ENCODE measurements at regions not wholly inside any gene's neighbourhood (a gene's known extent, or its start where the extent isn't known, plus 50 kb on each side); places are given as distances from the start of the nearest gene placed in this dataset.

DNA sequence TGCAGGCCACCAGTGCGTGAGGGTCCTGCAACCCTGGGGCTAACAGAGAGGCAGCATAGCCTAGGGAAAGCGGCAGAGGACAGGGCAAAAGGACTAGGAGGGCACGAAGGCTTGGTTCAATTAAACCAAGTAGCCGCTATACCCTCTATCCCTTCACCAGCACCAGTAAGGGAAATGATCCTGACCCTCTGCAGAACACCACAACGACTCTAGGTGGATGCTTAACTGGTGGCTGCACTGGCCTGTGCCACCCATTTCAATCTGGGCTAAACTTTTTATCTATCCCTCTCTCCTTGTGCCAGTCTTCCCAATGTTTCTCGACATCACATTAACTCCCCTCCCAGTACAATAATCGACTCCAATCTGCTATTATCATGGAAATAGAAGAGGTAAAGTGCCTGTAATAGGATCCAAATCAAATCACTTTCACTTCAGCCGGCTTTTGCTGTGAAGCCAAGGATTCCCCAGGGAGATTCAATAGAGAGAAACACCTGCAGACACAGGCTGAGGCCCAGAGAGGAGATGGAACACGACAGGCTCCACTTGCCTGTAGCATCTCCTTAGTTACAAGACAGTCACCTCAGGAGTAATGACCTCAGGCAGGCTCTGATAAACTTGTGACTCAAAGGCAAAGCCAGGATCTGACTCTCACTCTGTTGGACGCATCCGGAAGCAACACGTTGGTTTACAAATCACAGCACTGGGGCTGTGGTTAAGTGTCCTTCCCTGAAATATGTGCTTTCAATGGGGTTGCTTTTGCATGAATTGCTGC is 791.6 kb upstream of the ARRDC4 start:
- Histone ChIP-seq H4K20me1 (replicated peaks; ENCODE audit: control insufficient read depth, extremely low read depth, insufficient read depth, low read length) (no peaks in the 10 kb centered on the region), H3K4me1 (ENCODE audit: control insufficient read depth, extremely low read depth, insufficient read depth, low read length) (no peaks in the 10 kb centered on the region), H3K9ac (replicated peaks; ENCODE audit: extremely low read depth, insufficient read depth, low read length) (no peak overlapping the region), H2AFZ (ENCODE audit: low read depth, low read length) (no peak overlapping the region), H3K4me3 (replicated peaks in 1 of 3; ENCODE audit: insufficient read depth in 1 of 3, low read depth in 1 of 3, low read length in 3 of 3) (no peak overlapping the region), H3K27me3 (ENCODE audit: control insufficient read depth in 2 of 2, insufficient read depth in 2 of 2, low read length in 2 of 2) (no peaks in the 10 kb centered on the region), H3K9me1 (replicated peaks; ENCODE audit: control insufficient read depth, extremely low read depth, insufficient read depth, low read length) (no peaks in the 10 kb centered on the region), H3K9me3 (replicated peaks; ENCODE audit: control insufficient read depth, insufficient read depth, low read length) (no peaks in the 10 kb centered on the region), H3K36me3 (ENCODE audit: control insufficient read depth in 2 of 2, extremely low read depth in 1 of 2, insufficient read depth in 2 of 2, low read length in 2 of 2) (no peaks in the 10 kb centered on the region), H3K79me2 (ENCODE audit: control insufficient read depth, insufficient read depth, low read length) (no peaks in the 10 kb centered on the region), H3K27ac (ENCODE audit: insufficient read depth, low read depth, low read length) (no peak overlapping the region), H3K4me2 (ENCODE audit: insufficient read depth, low read length) (no peak overlapping the region)
- ChIA-PET CTCF (no interaction called here), POLR2A (no interaction called here)
- dilution Hi-C loops (cut with MboI; ENCODE audit: extremely low pct_ligation_motif_present, low sequenced_read_pairs) (no loop called here), intact Hi-C loops (cut with micrococcal nuclease) (no loop called here)
- TF ChIP-seq FOS (IDR thresholded peaks at IDR 0.05; ENCODE audit: borderline replicate concordance, insufficient read depth, low read length) (no peak), EZH2 (IDR thresholded peaks at IDR 0.05; ENCODE audit: borderline replicate concordance, low read depth, low read length, severe bottlenecking) (no peak), POLR2AphosphoS5 (IDR thresholded peaks at IDR 0.05; ENCODE audit: insufficient read depth, low read depth, low read length) (no peak), GATA2 (IDR thresholded peaks at IDR 0.05; ENCODE audit: insufficient read depth, insufficient read length, low read depth, low read length) (no peak)
- no TSS peak for BruUV-seq (replicated peaks)
- DNase-seq (ENCODE audit: low read depth, low spot score) (no peak), FAIRE-seq (no peak)

DNA sequence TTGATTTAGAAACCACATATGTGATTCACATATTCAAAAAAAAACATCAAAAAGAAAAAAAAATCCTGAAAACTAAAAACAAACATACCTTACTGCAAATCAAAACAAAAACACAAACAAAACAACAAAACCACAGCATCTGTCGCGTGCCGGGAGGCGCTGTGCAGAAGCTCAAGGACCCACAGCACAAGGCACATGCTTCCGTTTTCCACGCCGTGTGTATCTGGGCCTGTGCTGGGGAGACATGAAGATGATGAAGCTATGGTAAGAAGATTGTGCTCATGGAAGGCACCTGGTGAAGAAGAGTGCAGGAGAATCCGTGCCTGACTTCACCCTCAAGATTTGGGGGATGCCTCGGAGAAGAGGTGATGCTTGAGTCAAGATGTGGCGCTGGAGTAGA is 788.9 kb upstream of the ARRDC4 start:
- no peak overlapping the region for H3K4me2 ChIP-seq (ENCODE audit: insufficient read depth, low read length)
- no peaks in the 10 kb centered on the region for H4K20me1 ChIP-seq (replicated peaks; ENCODE audit: control insufficient read depth, extremely low read depth, insufficient read depth, low read length)
- FAIRE-seq: no peak
- no peaks in the 10 kb centered on the region for H3K79me2 ChIP-seq (ENCODE audit: control insufficient read depth, insufficient read depth, low read length)
- dilution Hi-C loops (cut with MboI; ENCODE audit: extremely low pct_ligation_motif_present, low sequenced_read_pairs): no loop called here
- H3K9me3 ChIP-seq (replicated peaks; ENCODE audit: control insufficient read depth, insufficient read depth, low read length): no peaks in the 10 kb centered on the region
- POLR2A ChIA-PET: no interaction called here
- H3K4me1 ChIP-seq (ENCODE audit: control insufficient read depth, extremely low read depth, insufficient read depth, low read length): no peaks in the 10 kb centered on the region
- H3K27me3 ChIP-seq (ENCODE audit: control insufficient read depth in 2 of 2, insufficient read depth in 2 of 2, low read length in 2 of 2): no peaks in the 10 kb centered on the region
- H3K36me3 ChIP-seq (ENCODE audit: control insufficient read depth in 2 of 2, extremely low read depth in 1 of 2, insufficient read depth in 2 of 2, low read length in 2 of 2): no peaks in the 10 kb centered on the region
- CTCF ChIA-PET: no interaction called here
- H3K9ac ChIP-seq (replicated peaks; ENCODE audit: extremely low read depth, insufficient read depth, low read length): no peak overlapping the region
- no peak for TF ChIP-seq GATA2 (IDR thresholded peaks at IDR 0.05; ENCODE audit: insufficient read depth, insufficient read length, low read depth, low read length)
- no peak for TF ChIP-seq EZH2 (IDR thresholded peaks at IDR 0.05; ENCODE audit: borderline replicate concordance, low read depth, low read length, severe bottlenecking)
- no peak for TF ChIP-seq MYC (IDR thresholded peaks at IDR 0.05; ENCODE audit: low read depth, low read length)
- TF ChIP-seq POLR2AphosphoS5 (IDR thresholded peaks at IDR 0.05; ENCODE audit: insufficient read depth, low read depth, low read length): no peak
- TF ChIP-seq POLR2A (IDR thresholded peaks at IDR 0.05; ENCODE audit: low read depth, low read length): no peak
- TF ChIP-seq, protein P1, sequence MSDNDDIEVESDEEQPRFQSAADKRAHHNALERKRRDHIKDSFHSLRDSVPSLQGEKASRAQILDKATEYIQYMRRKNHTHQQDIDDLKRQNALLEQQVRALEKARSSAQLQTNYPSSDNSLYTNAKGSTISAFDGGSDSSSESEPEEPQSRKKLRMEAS (IDR thresholded peaks at IDR 0.05; ENCODE audit: insufficient read depth, insufficient read length): no peak
- TF ChIP-seq JUN (IDR thresholded peaks at IDR 0.05; ENCODE audit: borderline replicate concordance, insufficient read depth, insufficient read length, low read depth): no peak
- TF ChIP-seq, protein P2, sequence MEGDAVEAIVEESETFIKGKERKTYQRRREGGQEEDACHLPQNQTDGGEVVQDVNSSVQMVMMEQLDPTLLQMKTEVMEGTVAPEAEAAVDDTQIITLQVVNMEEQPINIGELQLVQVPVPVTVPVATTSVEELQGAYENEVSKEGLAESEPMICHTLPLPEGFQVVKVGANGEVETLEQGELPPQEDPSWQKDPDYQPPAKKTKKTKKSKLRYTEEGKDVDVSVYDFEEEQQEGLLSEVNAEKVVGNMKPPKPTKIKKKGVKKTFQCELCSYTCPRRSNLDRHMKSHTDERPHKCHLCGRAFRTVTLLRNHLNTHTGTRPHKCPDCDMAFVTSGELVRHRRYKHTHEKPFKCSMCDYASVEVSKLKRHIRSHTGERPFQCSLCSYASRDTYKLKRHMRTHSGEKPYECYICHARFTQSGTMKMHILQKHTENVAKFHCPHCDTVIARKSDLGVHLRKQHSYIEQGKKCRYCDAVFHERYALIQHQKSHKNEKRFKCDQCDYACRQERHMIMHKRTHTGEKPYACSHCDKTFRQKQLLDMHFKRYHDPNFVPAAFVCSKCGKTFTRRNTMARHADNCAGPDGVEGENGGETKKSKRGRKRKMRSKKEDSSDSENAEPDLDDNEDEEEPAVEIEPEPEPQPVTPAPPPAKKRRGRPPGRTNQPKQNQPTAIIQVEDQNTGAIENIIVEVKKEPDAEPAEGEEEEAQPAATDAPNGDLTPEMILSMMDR (IDR thresholded peaks at IDR 0.05; ENCODE audit: extremely low read depth in 1 of 2, insufficient read depth in 1 of 2, low read depth in 1 of 2, low read length in 2 of 2): no peak
- TF ChIP-seq FOS (IDR thresholded peaks at IDR 0.05; ENCODE audit: borderline replicate concordance, insufficient read depth, low read length): no peak
- H3K9me1 ChIP-seq (replicated peaks; ENCODE audit: control insufficient read depth, extremely low read depth, insufficient read depth, low read length): no peaks in the 10 kb centered on the region
- no peak overlapping the region for H3K4me3 ChIP-seq (replicated peaks in 1 of 3; ENCODE audit: insufficient read depth in 1 of 3, low read depth in 1 of 3, low read length in 3 of 3)
- H2AFZ ChIP-seq (ENCODE audit: low read depth, low read length): no peak overlapping the region
- intact Hi-C loops (cut with micrococcal nuclease): no loop called here
- BruUV-seq (replicated peaks): no TSS peak
- H3K27ac ChIP-seq (ENCODE audit: insufficient read depth, low read depth, low read length): no peak overlapping the region
- no peak for DNase-seq (ENCODE audit: low read depth, low spot score)

Measured in endothelial cell of umbilical vein (primary cell).